GM21381 (cell line): ENCODE measurements at regions not wholly inside any gene's neighbourhood (a gene's known extent, or its start where the extent isn't known, plus 50 kb on each side); places are given as distances from the start of the nearest gene placed in this dataset.
A peak's percentile ranks its signal among the peaks of the same experiment; 100 is the strongest.

Experiments
- ATAC-seq: cut with Tn5 transposase; IDR thresholded peaks from one replicate; pipeline ENCODE4 v1.9.1; 2021; ENCODE audit warnings: mild to moderate bottlenecking, moderate library complexity; ENCODE audit not compliant: unreplicated experiment

GRCh38 chr11:15793043-15793996 lies 563.0 kb downstream of the SOX6 start:
- ATAC-seq: no peak

- ATAC-seq: no peak
These were observed 561.8 kb downstream of the SOX6 start for GRCh38 chr11:15794361-15795150.

GRCh38 chr11:15795378-15795777 lies 561.0 kb downstream of the SOX6 start:
- no peak for ATAC-seq

- ATAC-seq: no peak
These were observed 556.1 kb downstream of the SOX6 start for GRCh38 chr11:15800111-15800800.

- ATAC-seq: no peak
These were observed 555.2 kb downstream of the SOX6 start for GRCh38 chr11:15801126-15801525.

- no peak for ATAC-seq
These were observed 554.7 kb downstream of the SOX6 start for GRCh38 chr11:15801616-15802015.

- ATAC-seq: no peak
These were observed 550.6 kb downstream of the SOX6 start for GRCh38 chr11:15805726-15806125.

GRCh38 chr11:15806217-15806616 lies 550.1 kb downstream of the SOX6 start:
- no peak for ATAC-seq

GRCh38 chr11:15807827-15808226 lies 548.5 kb downstream of the SOX6 start:
- ATAC-seq: no peak

- ATAC-seq: no peak
These were observed 546.3 kb downstream of the SOX6 start for GRCh38 chr11:15810082-15810481.

GRCh38 chr11:15810525-15810924 lies 545.8 kb downstream of the SOX6 start:
- no peak for ATAC-seq

- no peak for ATAC-seq
These were observed 540.8 kb downstream of the SOX6 start for GRCh38 chr11:15815246-15816195.

GRCh38 chr11:15816260-15816871 lies 540.0 kb downstream of the SOX6 start:
- ATAC-seq: no peak

- ATAC-seq: no peak
These were observed 539.3 kb downstream of the SOX6 start for GRCh38 chr11:15817001-15817400.

- ATAC-seq: no peak
These were observed 538.1 kb downstream of the SOX6 start for GRCh38 chr11:15818132-15818842.

GRCh38 chr11:15819679-15820286 lies 536.6 kb downstream of the SOX6 start:
- ATAC-seq: peak; percentile 92

- ATAC-seq: no peak
These were observed 534.9 kb downstream of the SOX6 start for GRCh38 chr11:15821451-15821850.

GRCh38 chr11:15824060-15824459 lies 532.3 kb downstream of the SOX6 start:
- no peak for ATAC-seq
